ENCODE measurements at regions not wholly inside any gene's neighbourhood (a gene's known extent, or its start where the extent isn't known, plus 50 kb on each side); places are given as distances from the start of the nearest gene placed in this dataset.

DNA sequence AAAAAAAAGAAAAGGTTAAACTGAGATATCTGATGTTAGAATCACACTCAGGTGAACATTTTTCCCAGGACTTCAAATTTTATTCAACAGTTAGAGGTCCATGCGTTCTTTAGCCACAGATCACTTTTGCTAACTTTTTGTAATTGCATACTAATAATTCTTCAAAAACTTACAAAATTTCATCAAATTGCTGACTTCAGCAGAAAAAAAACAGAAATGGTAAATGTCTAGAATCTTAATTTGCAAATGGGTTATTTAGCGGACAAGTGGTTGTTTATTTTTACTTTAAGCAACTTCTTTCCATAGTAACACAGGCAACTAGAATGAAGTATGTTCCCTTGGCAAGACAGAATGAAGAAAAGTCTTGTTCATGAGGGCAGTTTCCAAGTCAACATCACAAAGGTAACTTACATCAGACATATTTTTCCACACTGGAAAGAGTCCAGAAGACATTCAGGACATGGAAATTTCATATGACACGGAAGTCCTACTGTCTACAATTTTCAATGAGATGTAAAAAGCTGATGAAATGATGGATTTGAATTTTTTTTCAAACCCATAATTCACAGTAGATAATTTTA, 62.5 kb upstream of the SOX5 start:
- no peaks in the 10 kb centered on the region for H3K4me1 ChIP-seq (ENCODE audit: control insufficient read depth, extremely low read depth, insufficient read depth, low read length)
- no peak overlapping the region for H3K9ac ChIP-seq (ENCODE audit: control insufficient read depth, extremely low read depth, insufficient read depth, low read length)
- H3K9me3 ChIP-seq (ENCODE audit: control insufficient read depth, low read depth, low read length) = no peaks in the 10 kb centered on the region
- DNase-seq (ENCODE audit: low read depth, low spot score) = no peak
- no peaks in the 10 kb centered on the region for H3K9me1 ChIP-seq (ENCODE audit: control insufficient read depth, extremely low read depth, insufficient read depth, low read length)
- H3K27me3 ChIP-seq (ENCODE audit: control insufficient read depth, extremely low read depth, insufficient read depth, low read length) = no peaks in the 10 kb centered on the region
- no peak for FAIRE-seq
- TF ChIP-seq, protein P1, sequence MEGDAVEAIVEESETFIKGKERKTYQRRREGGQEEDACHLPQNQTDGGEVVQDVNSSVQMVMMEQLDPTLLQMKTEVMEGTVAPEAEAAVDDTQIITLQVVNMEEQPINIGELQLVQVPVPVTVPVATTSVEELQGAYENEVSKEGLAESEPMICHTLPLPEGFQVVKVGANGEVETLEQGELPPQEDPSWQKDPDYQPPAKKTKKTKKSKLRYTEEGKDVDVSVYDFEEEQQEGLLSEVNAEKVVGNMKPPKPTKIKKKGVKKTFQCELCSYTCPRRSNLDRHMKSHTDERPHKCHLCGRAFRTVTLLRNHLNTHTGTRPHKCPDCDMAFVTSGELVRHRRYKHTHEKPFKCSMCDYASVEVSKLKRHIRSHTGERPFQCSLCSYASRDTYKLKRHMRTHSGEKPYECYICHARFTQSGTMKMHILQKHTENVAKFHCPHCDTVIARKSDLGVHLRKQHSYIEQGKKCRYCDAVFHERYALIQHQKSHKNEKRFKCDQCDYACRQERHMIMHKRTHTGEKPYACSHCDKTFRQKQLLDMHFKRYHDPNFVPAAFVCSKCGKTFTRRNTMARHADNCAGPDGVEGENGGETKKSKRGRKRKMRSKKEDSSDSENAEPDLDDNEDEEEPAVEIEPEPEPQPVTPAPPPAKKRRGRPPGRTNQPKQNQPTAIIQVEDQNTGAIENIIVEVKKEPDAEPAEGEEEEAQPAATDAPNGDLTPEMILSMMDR (optimal IDR thresholded peaks at IDR 0.05 in 1 of 3, IDR thresholded peaks at IDR 0.05 in 1 of 3, conservative IDR thresholded peaks at IDR 0.05 in 1 of 3; ENCODE audit: extremely low read depth in 1 of 3, insufficient read depth in 2 of 3, low read length in 3 of 3) = no peak
- no peaks in the 10 kb centered on the region for H3K36me3 ChIP-seq (ENCODE audit: control insufficient read depth in 2 of 2, extremely low read depth in 1 of 2, insufficient read depth in 2 of 2, low read length in 2 of 2)
- dilution Hi-C loops (cut with MboI; ENCODE audit: extremely low pct_ligation_motif_present, low sequenced_read_pairs) = no loop called here
- H3K4me3 ChIP-seq (ENCODE audit: control insufficient read depth in 2 of 3, extremely low read depth in 1 of 3, insufficient read depth in 2 of 3, low read depth in 1 of 3, low read length in 3 of 3) = no peak overlapping the region
- no peaks in the 10 kb centered on the region for H3K79me2 ChIP-seq (ENCODE audit: control insufficient read depth, insufficient read depth, low read length)
- H2AFZ ChIP-seq (ENCODE audit: control insufficient read depth, low read length) = no peak overlapping the region
- no peaks in the 10 kb centered on the region for H4K20me1 ChIP-seq (ENCODE audit: control insufficient read depth, extremely low read depth, insufficient read depth, low read length)
- no peak overlapping the region for H3K4me2 ChIP-seq (ENCODE audit: control insufficient read depth, extremely low read depth, insufficient read depth, low read depth, low read length)
- H3K27ac ChIP-seq (ENCODE audit: control insufficient read depth, insufficient read depth, low read length) = no peak overlapping the region

DNA sequence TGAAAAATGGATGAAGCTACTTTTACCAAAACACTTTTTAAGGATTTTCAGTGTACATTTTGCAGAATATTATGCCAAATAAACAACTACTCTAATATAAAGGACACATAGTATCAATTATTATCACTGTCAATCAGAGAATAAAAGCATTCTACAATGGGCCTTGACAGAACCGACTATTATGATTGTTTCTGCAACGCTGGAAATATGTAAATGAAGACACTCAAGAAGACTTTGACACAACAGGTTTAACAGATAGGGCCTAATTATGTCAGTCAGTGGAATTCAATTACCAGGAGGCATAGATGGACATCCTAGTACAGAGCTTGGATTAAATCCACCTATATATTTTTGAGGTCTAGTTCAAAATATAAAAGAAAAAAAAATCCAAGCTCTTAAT, 58.7 kb upstream of the SOX5 start:
- DNase-seq (ENCODE audit: low read depth, low spot score) (no peak), FAIRE-seq (no peak)
- Histone ChIP-seq H3K9ac (ENCODE audit: control insufficient read depth, extremely low read depth, insufficient read depth, low read length) (no peak overlapping the region), H3K9me1 (ENCODE audit: control insufficient read depth, extremely low read depth, insufficient read depth, low read length) (no peaks in the 10 kb centered on the region), H3K9me3 (ENCODE audit: control insufficient read depth, low read depth, low read length) (no peaks in the 10 kb centered on the region), H4K20me1 (ENCODE audit: control insufficient read depth, extremely low read depth, insufficient read depth, low read length) (no peaks in the 10 kb centered on the region), H2AFZ (ENCODE audit: control insufficient read depth, low read length) (no peak overlapping the region), H3K4me2 (ENCODE audit: control insufficient read depth, extremely low read depth, insufficient read depth, low read depth, low read length) (no peak overlapping the region), H3K36me3 (ENCODE audit: control insufficient read depth in 2 of 2, extremely low read depth in 1 of 2, insufficient read depth in 2 of 2, low read length in 2 of 2) (no peaks in the 10 kb centered on the region), H3K4me3 (ENCODE audit: control insufficient read depth in 2 of 3, extremely low read depth in 1 of 3, insufficient read depth in 2 of 3, low read depth in 1 of 3, low read length in 3 of 3) (no peak overlapping the region), H3K27ac (ENCODE audit: control insufficient read depth, insufficient read depth, low read length) (no peak overlapping the region), H3K79me2 (ENCODE audit: control insufficient read depth, insufficient read depth, low read length) (no peaks in the 10 kb centered on the region), H3K27me3 (ENCODE audit: control insufficient read depth, extremely low read depth, insufficient read depth, low read length) (no peaks in the 10 kb centered on the region), H3K4me1 (ENCODE audit: control insufficient read depth, extremely low read depth, insufficient read depth, low read length) (no peaks in the 10 kb centered on the region)
- dilution Hi-C loops (cut with MboI; ENCODE audit: extremely low pct_ligation_motif_present, low sequenced_read_pairs) = no loop called here
- TF ChIP-seq EZH2 (IDR thresholded peaks at IDR 0.05; ENCODE audit: low read length) = no peak
- TF ChIP-seq, protein P1 (optimal IDR thresholded peaks at IDR 0.05 in 1 of 3, IDR thresholded peaks at IDR 0.05 in 1 of 3, conservative IDR thresholded peaks at IDR 0.05 in 1 of 3; ENCODE audit: extremely low read depth in 1 of 3, insufficient read depth in 2 of 3, low read length in 3 of 3) = no peak

Small RNA genes lying in the stretch of these regions (small RNA-seq; reads per million reads assigned to genes)
- 0 reads per million in 3 experiments for gene MIR920 (ENCODE audit: insufficient read length in 3 of 3, low read depth in 3 of 3, low replicate concordance in 1 of 3)
- 0 to 0.33 (median 0) reads per million in 3 experiments for gene RN7SL38P (ENCODE audit: insufficient read length in 3 of 3, low read depth in 3 of 3, low replicate concordance in 1 of 3)

All from keratinocyte (primary cell).